C4-2B (cell line): ENCODE measurements at regions not wholly inside any gene's neighbourhood (a gene's known extent, or its start where the extent isn't known, plus 50 kb on each side); places are given as distances from the start of the nearest gene placed in this dataset.

Experiments
- ZFX ChIP-seq: fragments of 450-650 bp; IDR thresholded peaks from 2 replicates; pipeline ENCODE4 v1.6.1; 2017
- TF ChIP-seq, protein P1 (sequence below): fragments of 450-650 bp; conservative IDR thresholded peaks from 2 replicates; pipeline ENCODE4 v1.5.1; 2017; ENCODE audit warnings: mild to moderate bottlenecking

- TF ChIP-seq, protein P1, sequence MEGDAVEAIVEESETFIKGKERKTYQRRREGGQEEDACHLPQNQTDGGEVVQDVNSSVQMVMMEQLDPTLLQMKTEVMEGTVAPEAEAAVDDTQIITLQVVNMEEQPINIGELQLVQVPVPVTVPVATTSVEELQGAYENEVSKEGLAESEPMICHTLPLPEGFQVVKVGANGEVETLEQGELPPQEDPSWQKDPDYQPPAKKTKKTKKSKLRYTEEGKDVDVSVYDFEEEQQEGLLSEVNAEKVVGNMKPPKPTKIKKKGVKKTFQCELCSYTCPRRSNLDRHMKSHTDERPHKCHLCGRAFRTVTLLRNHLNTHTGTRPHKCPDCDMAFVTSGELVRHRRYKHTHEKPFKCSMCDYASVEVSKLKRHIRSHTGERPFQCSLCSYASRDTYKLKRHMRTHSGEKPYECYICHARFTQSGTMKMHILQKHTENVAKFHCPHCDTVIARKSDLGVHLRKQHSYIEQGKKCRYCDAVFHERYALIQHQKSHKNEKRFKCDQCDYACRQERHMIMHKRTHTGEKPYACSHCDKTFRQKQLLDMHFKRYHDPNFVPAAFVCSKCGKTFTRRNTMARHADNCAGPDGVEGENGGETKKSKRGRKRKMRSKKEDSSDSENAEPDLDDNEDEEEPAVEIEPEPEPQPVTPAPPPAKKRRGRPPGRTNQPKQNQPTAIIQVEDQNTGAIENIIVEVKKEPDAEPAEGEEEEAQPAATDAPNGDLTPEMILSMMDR, result no peak
- no peak for TF ChIP-seq ZFX
Measured at GRCh38 chrX:25663701-25664100, 474.4 kb upstream of the MAGEB18 start.
